ENCODE measurements at regions not wholly inside any gene's neighbourhood (a gene's known extent, or its start where the extent isn't known, plus 50 kb on each side); places are given as distances from the start of the nearest gene placed in this dataset.

DNA sequence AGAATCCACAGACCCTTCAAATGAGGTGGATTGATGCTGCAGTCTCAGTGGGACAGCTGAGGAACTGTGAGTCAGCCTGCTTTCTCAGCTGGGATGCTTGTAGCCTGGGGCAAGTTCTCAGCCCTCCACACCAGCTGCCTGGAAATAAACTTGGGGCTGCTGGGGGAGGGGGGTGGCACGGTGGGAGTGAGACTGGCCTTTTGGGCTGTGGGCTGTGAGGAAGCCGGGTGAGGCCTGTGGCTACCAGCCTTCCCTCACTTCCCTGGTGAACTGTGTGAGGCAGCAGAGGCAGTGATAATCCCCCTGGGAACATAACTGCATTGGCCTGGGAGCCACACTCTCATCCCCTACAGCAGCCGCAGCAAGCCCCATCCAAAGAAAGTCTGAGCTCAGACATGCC, 114.5 kb upstream of the GUCY1A1 start:
- WGBS, result 82% methylated on average over 2 of the region's 3 CpGs
- H3K27me3 ChIP-seq, result no peaks in the 10 kb centered on the region
- peaks cover 6% of the 10 kb centered on the region for H3K9me3 ChIP-seq
- H3K27ac ChIP-seq, result no peak overlapping the region
- TF ChIP-seq, protein P1, sequence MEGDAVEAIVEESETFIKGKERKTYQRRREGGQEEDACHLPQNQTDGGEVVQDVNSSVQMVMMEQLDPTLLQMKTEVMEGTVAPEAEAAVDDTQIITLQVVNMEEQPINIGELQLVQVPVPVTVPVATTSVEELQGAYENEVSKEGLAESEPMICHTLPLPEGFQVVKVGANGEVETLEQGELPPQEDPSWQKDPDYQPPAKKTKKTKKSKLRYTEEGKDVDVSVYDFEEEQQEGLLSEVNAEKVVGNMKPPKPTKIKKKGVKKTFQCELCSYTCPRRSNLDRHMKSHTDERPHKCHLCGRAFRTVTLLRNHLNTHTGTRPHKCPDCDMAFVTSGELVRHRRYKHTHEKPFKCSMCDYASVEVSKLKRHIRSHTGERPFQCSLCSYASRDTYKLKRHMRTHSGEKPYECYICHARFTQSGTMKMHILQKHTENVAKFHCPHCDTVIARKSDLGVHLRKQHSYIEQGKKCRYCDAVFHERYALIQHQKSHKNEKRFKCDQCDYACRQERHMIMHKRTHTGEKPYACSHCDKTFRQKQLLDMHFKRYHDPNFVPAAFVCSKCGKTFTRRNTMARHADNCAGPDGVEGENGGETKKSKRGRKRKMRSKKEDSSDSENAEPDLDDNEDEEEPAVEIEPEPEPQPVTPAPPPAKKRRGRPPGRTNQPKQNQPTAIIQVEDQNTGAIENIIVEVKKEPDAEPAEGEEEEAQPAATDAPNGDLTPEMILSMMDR (IDR thresholded peaks at IDR 0.05), result no peak
- TF ChIP-seq POLR2AphosphoS5 (IDR thresholded peaks at IDR 0.05), result no peak
- no peak for TF ChIP-seq EP300 (IDR thresholded peaks at IDR 0.05)
- TF ChIP-seq POLR2A (IDR thresholded peaks at IDR 0.05), result no peak
- no peaks in the 10 kb centered on the region for H3K36me3 ChIP-seq
- H3K4me3 ChIP-seq, result no peak overlapping the region
- H3K4me1 ChIP-seq, result no peaks in the 10 kb centered on the region
- no peak for DNase-seq (ENCODE audit: low spot score in 2 of 2)

DNA sequence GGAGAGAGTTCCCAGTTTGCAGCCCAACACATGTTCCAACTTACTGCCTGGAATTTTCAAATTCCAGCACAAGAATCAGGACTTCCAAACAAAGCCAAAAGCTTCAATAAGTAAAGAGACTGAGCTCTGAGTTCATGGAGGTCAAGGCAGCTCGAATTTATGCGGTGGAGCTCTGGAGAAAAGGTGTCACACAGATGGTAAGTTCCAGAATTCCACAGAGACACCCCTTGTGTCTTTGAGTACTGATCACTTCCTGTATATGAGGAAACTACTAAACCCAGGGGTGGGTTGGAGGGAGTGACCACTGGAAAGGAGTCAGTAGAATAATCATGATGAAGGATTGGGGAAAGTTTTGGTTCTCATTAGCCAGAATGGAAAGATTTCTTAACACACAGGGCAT, 118.5 kb upstream of the GUCY1A1 start:
- TF ChIP-seq, protein P1 (IDR thresholded peaks at IDR 0.05), result no peak
- TF ChIP-seq EP300 (IDR thresholded peaks at IDR 0.05) (no peak), POLR2AphosphoS5 (IDR thresholded peaks at IDR 0.05) (no peak), POLR2A (IDR thresholded peaks at IDR 0.05) (no peak)
- H3K27me3 ChIP-seq, result no peaks in the 10 kb centered on the region
- H3K36me3 ChIP-seq, result no peaks in the 10 kb centered on the region
- no peak overlapping the region for H3K27ac ChIP-seq
- H3K4me1 ChIP-seq, result peaks cover 8% of the 10 kb centered on the region
- 63% methylated on average over 2 of the region's 2 CpGs for WGBS
- peak in 1 of 2 donors; percentile 55 for DNase-seq (ENCODE audit: low spot score in 2 of 2)
- H3K9me3 ChIP-seq, result peaks cover 4% of the 10 kb centered on the region
- no peak overlapping the region for H3K4me3 ChIP-seq

DNA sequence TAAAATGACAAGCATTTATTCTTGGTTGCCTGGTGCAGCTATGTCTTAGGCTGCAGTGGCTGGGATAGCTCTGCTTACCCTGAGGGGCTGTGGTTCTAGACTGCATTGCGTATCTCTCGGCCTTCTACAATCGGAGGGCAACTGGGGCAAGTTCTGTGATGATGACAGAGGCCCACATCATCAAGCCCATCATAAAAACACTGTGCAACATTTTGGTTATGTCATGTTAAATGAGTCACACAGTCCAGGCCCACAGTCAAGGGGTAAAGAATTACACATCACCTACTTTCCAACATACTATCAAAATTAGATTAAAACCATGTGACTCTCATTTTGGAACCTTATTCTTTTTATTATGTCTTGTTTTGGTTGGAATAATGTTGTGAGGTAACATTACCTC, 120.2 kb upstream of the GUCY1A1 start:
- Histone ChIP-seq H3K27ac (no peak overlapping the region), H3K9me3 (no peaks in the 10 kb centered on the region), H3K4me3 (no peak overlapping the region), H3K27me3 (no peaks in the 10 kb centered on the region), H3K36me3 (no peaks in the 10 kb centered on the region), H3K4me1 (peaks cover 8% of the 10 kb centered on the region)
- no peak for TF ChIP-seq EP300 (IDR thresholded peaks at IDR 0.05)
- TF ChIP-seq, protein P1 (IDR thresholded peaks at IDR 0.05), result no peak
- no peak for TF ChIP-seq POLR2A (IDR thresholded peaks at IDR 0.05)
- TF ChIP-seq POLR2AphosphoS5 (IDR thresholded peaks at IDR 0.05), result no peak
- no peak for DNase-seq (ENCODE audit: low spot score in 2 of 2)
- WGBS, result 94% methylated on average over 3 of the region's 3 CpGs

DNA sequence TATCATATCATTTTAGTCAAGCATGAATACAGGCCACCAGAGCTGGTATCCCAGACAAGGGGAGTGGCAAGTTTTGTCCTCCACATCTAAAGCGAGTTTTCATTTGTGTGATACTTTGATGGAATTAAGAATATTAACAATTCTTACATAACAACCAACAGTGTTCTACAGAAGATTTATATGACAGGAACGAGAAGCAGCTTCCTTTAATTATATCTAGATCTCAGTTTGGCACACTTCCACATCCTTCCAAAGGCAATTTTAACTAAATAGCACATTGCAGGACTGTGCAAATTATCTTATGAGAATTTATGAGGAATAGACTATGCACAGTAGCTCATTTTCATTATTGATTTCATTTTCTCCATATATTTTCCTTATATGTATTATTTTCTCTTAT, 121.2 kb upstream of the GUCY1A1 start:
- H3K27me3 ChIP-seq, result no peaks in the 10 kb centered on the region
- 21% methylated on average over 2 of the region's 2 CpGs for WGBS
- no peak overlapping the region for H3K27ac ChIP-seq
- no peak for TF ChIP-seq POLR2AphosphoS5 (IDR thresholded peaks at IDR 0.05)
- TF ChIP-seq POLR2A (IDR thresholded peaks at IDR 0.05), result no peak
- TF ChIP-seq EP300 (IDR thresholded peaks at IDR 0.05), result no peak
- TF ChIP-seq, protein P1 (IDR thresholded peaks at IDR 0.05), result no peak
- no peak for DNase-seq (ENCODE audit: low spot score in 2 of 2)
- no peak overlapping the region for H3K4me3 ChIP-seq
- no peaks in the 10 kb centered on the region for H3K36me3 ChIP-seq
- H3K9me3 ChIP-seq, result no peaks in the 10 kb centered on the region
- H3K4me1 ChIP-seq, result peaks cover 8% of the 10 kb centered on the region

DNA sequence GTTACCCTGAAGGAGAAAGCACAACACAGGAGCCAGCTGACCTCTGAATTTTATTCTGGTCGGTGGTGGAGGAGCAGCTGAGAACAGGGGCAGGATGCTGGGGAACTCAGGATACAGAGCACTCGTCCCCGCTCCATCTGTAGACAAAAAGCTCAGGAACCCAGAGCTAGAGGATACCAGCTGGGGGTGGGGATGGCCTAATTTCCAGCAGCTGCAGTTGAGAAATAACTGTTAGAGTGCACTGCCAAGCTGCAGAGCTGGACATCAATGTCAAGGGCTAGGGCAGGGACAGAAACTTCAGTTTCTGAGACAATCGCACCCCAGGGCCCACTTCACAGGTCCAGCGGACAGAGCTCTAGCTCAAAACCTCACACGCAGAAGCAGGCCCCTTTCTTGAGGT, 122.1 kb upstream of the GUCY1A1 start:
- TF ChIP-seq POLR2AphosphoS5 (IDR thresholded peaks at IDR 0.05), result no peak
- TF ChIP-seq, protein P1 (IDR thresholded peaks at IDR 0.05), result no peak
- no peak for TF ChIP-seq EP300 (IDR thresholded peaks at IDR 0.05)
- no peak for TF ChIP-seq POLR2A (IDR thresholded peaks at IDR 0.05)
- Histone ChIP-seq H3K9me3 (no peaks in the 10 kb centered on the region), H3K36me3 (no peaks in the 10 kb centered on the region), H3K4me3 (no peak overlapping the region), H3K27me3 (no peaks in the 10 kb centered on the region), H3K4me1 (peaks cover 8% of the 10 kb centered on the region), H3K27ac (no peak overlapping the region)
- DNase-seq (ENCODE audit: low spot score in 2 of 2), result peak; percentile 63 to 77
- WGBS, result 74% methylated on average over 6 of the region's 6 CpGs
